Amniotic stem cell (primary cell): ENCODE measurements at regions not wholly inside any gene's neighbourhood (a gene's known extent, or its start where the extent isn't known, plus 50 kb on each side); places are given as distances from the start of the nearest gene placed in this dataset.
"Not testable (repeated sequence)": the region's sequence is repeated elsewhere in the genome, so short reads cannot be mapped to it uniquely, and the experiment has no call there.

Source experiments
- DNase-seq: peaks from one replicate; lab custom pipeline; 2025; lab: John Stamatoyannopoulos, UW

DNA sequence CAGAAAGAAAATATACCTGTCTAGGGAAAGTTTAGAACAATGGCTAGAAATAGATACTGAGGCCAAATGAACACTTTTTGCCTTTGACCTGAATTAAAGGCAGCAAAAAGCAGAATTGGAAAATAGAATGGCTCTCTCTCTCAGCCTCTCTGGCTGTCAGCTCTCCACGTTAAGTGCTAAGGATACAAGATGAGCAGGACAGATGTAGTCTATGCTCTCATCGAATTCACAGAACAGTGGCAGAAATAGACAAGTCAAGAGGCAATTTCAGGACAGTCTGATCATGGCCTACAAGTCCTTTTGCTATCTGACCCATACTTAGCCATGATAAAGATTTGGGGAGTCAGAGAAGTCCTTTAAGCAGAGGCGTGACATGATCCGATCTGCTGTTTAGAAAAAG, 120.2 kb upstream of the CREB1 start:
- DNase-seq, result no peak

DNA sequence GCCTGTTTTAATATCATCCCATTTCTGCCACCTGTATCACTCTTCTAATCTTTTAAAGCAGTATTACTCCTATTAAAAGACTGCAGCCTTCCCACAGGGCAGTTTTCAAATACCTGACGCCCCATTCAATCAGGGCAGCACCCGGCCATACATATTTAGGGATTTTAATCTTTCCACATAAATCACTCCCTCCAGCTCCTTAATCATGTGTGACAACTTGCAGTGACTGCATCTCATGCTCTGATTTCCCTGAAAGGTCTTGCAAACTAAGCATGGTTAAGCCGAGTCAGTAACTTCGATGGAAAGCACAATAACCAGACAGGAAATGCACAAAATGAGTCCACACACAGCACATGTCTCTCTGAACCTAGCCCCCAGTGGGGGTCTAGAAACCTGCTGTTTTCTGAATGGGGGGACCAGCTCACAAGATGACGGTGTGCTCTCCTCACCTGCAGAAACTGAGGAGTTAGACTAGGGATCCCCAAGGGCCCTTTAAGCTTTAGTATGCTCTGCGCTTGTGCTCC, 116.9 kb upstream of the CREB1 start:
- DNase-seq, result no peak

DNA sequence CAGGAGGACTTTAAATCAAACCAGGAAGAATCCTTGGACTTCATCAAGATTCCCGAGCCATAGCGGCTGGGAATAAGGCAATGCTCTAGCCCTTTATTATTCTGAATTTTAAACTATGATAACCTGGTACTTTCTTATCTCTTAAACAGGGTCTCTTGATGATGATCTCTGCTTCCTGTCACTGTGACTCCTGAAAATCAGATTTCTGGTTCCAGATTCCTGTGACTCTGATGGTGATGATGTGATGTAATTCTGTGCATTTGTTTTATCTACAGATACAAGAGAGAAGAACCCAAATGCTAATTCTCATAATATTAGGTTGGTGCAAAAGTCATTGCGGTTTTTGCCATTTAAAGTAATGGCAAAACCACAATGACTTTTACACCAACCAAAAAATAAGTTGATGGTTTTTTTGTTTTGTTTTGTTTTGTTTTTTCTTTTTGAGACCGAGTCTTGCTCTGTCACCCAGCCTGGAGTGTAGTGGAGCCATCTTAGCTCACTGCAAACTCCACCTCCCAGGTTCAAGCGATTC, 116.3 kb upstream of the CREB1 start:
- no peak for DNase-seq

- DNase-seq, result no peak
Observed at GRCh38 chr2:207416111-207416510, 113.7 kb upstream of the CREB1 start.

- DNase-seq, result no peak
Observed at GRCh38 chr2:207416900-207417299, 112.9 kb upstream of the CREB1 start.

DNA sequence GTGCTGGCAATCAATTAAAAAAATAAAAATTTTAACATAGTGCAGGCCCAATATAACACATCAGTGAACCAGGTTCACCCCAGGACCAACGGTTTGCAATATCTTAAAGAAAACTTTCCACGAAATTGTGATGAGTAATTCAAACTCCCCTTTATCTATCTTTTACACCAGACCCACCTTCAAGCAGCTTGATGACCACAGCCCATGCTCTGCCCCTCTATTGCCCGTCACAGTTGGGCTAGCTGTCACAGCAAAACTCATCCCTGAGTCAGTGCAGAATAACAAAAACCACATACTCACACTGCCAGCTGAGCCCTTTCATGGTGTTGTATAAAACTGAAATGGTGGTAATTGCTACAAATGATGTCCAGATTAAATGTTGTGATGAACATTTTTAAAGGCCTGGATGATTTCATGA, 112.5 kb upstream of the CREB1 start:
- DNase-seq, result no peak

DNA sequence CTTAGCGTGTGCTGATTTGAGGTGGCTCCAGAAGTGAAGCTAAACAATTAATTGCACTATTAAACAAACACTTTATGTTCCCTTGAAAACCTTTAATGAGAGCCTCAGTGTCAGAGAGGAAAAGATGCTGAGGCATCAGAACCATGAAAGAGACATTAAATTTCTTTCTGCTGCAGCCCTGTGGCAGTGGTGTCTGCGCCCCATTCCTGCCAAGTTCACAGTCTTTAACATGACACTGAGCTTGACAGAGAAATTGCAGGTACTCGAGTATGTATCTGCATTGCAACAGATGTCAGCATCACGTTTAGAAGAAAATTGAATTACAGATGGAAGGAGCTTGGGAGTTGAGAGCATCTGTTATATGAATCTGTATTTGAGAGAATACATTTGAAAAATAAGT, 111.3 kb upstream of the CREB1 start:
- no peak for DNase-seq

DNA sequence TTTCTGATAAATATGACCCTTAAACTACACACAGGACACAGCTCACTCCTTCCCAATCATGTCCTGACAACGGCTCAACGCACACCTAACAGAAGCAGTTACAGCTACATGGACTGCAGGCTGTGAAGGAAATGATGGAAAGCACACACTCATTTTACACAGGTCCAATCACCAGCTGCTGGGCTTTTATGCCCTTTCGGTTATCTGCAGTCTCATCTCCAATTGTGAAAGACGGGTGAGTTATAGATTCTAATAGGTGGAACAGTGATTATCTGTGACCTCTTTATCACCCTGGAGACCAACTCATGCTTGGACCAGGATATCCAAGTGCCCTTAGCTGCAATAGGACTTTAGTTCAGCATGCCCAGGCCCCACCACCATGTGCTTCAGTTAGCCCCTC, 110.4 kb upstream of the CREB1 start:
- DNase-seq, result no peak

- DNase-seq, result no peak
Observed at GRCh38 chr2:207421671-207422070, 108.1 kb upstream of the CREB1 start.

- no peak for DNase-seq
Observed at GRCh38 chr2:207422380-207422779, 107.4 kb upstream of the CREB1 start.

DNA sequence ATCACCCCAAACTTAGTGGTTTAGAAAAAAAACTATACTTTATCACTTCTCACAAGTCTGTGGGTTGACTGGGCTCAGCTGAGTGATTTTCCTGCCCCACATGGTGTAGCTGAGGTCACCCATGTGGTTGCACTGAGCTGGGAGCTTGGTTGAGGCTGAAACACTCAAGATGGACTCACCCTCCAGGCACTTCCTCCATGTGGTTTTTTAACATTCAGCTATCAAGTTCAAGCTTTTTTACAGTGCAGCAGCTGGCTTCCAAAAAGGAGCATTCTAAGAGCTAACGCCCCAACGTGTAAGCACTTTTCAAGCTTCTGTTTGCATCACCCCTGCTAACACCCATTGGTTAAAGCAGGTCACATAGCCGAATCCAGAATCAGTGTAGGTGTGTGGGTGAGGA, 105.9 kb upstream of the CREB1 start:
- no peak for DNase-seq

DNA sequence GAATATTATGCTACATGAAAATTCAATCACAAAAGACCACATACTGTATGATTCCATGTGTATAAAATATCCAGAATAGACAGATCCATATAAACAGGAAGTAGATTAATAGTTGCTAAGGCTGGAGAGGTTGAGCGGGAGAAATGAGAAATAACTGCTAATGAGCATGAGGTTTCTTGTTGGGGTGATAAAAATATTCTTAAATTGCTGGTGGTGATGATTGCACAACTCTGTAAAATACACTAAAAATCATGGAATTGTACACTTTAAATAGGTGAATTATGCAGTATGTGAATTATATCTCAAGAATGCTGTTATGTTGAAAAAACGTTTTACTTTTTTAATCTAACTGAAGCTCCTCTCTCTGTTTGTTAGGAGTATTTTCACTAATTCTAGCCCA, 101.8 kb upstream of the CREB1 start:
- no peak for DNase-seq

DNA sequence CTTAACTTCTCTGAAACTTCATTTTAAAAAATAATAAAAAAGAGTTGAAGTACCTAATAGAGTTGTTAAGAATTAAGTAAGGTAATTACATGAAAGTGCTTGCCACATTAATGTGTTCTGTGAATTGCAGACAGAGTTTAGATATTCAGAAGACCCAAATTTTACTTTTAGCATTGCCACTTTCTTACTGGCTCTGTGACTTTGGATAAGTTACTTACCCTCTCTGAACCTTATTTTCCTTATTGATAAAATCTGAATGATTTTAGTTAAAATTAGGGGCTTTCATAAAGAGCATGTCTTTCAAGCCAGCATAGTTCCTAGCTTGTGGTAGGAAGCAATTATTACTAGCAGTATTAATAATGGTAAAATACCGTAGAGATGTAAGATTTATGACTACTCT, 101.2 kb upstream of the CREB1 start:
- no peak for DNase-seq

GRCh38 chr2:207432453-207432852, 97.3 kb upstream of the CREB1 start:
- DNase-seq, result no peak

DNA sequence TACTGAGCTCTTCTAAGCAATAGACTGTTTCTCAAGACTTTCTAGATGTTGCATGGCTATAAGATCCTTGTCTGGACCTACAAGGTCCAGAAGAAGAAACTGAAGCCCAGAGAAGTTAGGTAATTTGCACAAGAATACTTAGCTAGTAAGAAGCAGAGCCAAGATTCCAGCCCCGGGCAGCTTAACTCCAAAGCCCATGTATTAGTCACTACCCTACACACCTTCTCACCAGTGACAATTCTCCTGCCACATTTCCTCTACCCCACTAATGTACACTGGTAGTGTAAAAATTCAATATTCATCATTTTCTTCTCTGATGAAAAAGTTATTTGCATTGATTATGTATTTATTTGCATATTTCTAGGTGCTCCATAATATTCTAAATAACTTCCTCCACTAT, 95.5 kb upstream of the CREB1 start:
- no peak for DNase-seq

GRCh38 chr2:207434899-207435465, 94.8 kb upstream of the CREB1 start:
- no peak for DNase-seq

- no peak for DNase-seq
Observed at GRCh38 chr2:207437136-207437523, 92.6 kb upstream of the CREB1 start.

- no peak for DNase-seq
Observed at GRCh38 chr2:207437524-207438143, 92.1 kb upstream of the CREB1 start.

- no peak for DNase-seq
Observed at GRCh38 chr2:207438414-207439126, 91.2 kb upstream of the CREB1 start.

DNA sequence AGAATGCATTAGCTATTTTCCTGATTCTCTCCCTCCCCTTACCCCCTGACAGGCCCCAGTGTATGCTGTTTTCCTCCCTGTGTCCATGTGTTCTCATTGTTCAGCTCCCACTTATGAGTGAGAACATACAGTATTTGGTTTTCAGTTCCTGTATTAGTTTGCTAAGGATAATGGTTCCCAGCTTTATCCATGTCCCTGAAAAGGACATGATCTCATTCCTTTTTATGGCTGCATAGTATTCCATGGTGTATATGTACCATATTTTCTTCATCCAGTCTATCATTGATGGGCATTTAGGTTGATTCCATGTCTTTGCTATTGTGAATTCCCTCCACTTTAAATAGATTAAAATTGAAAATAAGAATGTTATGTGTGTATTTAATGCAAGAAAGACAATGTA, 89.9 kb upstream of the CREB1 start:
- DNase-seq, result not testable (repeated sequence)

GRCh38 chr2:207444756-207445155, 85.0 kb upstream of the CREB1 start:
- DNase-seq, result no peak

GRCh38 chr2:207446653-207447052, 83.1 kb upstream of the CREB1 start:
- DNase-seq, result no peak

DNA sequence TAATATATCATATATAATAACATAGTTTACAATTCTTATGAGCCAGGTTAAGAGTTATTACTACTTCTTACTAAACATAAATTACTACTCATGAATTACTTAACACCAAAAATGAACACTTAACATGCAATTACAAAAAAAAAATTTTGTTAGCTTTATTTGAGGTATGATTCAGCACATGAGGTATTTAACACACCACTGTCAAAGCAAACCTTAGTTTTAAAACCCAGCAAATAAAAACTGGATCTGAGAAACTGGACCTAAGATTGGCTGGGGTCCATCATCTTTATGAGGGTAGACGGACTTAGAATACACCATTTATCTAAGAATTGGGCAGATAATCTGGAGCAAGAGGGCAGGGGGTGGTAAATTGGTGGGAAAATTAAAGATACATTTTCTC, 81.8 kb upstream of the CREB1 start:
- DNase-seq, result no peak
